ENCODE measurements at regions not wholly inside any gene's neighbourhood (a gene's known extent, or its start where the extent isn't known, plus 50 kb on each side); places are given as distances from the start of the nearest gene placed in this dataset.

DNA sequence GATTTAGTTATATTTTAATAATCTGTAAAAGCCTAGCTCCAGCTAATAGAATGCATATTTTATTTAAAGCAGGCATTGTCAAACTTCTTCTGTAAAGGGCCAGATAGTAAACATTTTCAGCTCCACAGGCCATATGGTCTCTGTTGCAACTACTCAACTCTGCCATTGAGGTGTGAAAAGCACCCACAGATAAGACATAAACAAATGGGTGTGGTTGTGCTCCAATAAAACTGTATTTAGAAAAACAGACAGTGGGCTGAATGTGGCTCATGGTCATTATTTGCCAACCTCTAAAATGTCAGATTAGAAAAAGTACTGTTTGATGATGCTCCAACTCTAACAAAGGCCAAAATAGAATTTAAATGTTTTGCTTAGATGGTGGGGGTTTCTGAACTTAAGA, 519.9 kb downstream of the RNF144A start (continued):
- no peak for TF ChIP-seq ZSCAN30 (tag by site-specific recombination; IDR thresholded peaks at IDR 0.05)
- no peak for TF ChIP-seq ZNF155 (tag by site-specific recombination; IDR thresholded peaks at IDR 0.05)
- TF ChIP-seq, protein P1, sequence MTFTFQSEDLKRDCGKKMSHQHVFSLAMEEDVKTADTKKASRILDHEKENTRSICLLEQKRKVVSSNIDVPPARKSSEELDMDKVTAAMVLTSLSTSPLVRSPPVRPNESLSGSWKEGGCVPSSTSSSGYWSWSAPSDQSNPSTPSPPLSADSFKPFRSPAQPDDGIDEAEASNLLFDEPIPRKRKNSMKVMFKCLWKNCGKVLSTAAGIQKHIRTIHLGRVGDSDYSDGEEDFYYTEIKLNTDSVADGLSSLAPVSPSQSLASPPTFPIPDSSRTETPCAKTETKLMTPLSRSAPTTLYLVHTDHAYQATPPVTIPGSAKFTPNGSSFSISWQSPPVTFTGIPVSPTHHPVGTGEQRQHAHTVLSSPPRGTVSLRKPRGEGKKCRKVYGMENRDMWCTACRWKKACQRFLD (tag by site-specific recombination; IDR thresholded peaks at IDR 0.05), result no peak
- TF ChIP-seq, protein P2, sequence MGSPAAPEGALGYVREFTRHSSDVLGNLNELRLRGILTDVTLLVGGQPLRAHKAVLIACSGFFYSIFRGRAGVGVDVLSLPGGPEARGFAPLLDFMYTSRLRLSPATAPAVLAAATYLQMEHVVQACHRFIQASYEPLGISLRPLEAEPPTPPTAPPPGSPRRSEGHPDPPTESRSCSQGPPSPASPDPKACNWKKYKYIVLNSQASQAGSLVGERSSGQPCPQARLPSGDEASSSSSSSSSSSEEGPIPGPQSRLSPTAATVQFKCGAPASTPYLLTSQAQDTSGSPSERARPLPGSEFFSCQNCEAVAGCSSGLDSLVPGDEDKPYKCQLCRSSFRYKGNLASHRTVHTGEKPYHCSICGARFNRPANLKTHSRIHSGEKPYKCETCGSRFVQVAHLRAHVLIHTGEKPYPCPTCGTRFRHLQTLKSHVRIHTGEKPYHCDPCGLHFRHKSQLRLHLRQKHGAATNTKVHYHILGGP (tag by site-specific recombination; IDR thresholded peaks at IDR 0.05), result no peak
- no peak for TF ChIP-seq ZNF23 (tag by site-specific recombination; IDR thresholded peaks at IDR 0.05; ENCODE audit: borderline replicate concordance)
- TF ChIP-seq SP7 (tag by site-specific recombination; IDR thresholded peaks at IDR 0.05), result no peak
- TF ChIP-seq, protein P3, sequence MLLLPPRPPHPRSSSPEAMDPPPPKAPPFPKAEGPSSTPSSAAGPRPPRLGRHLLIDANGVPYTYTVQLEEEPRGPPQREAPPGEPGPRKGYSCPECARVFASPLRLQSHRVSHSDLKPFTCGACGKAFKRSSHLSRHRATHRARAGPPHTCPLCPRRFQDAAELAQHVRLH (tag by site-specific recombination; IDR thresholded peaks at IDR 0.05), result no peak

DNA sequence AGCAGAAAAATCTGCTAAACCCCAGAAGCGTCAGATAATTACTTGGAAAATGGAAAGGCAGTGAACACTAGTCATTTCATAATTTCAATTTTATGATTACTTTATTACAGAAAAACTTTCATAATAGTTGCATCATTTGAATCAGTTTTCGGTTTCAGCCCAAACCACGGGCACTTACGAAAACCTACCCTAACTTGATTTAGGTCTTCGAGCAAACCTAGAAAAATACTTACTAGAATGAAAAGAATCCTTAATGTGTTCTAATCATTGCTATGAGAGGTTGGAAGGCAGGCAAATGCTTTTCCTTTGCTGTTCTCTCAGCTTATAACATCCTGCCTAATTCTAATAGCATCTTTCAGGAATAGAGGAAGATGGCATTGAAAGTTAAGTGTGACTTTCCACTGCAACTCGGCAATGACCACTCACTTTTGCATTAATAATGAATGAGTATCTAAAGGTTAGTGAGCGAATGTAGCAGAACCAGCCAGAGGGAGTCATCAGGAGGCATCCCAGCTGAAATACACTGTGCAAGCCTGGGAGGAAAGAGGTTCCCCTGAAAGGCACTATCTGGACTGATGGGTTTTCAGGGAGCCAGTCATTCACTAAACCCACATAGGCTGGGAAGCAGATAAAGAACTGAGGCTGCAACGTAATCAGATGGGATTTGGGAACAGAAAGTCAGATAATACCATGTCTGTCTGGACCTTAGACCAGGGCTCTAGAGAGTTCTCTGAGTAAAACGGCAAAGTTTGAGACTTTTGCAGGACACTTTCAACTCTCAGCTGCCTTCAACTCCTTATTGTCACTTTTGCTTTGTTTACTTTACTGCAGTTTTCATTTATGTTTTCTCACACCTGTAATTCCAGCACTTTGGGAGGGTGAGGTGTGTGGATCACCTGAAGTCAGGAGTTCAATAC, 520.8 kb downstream of the RNF144A start:
- no peak overlapping the region for H3K27ac ChIP-seq (ENCODE audit: extremely low read depth, low read depth, low read length)
- no peaks in the 10 kb centered on the region; the same call in 1 of the 2 replicates for H3K9me3 ChIP-seq (ENCODE audit: control insufficient read depth, insufficient read depth, low read depth, low read length)
- CTCF ChIA-PET, result interaction anchor here (1.4 to 1.8 kb wide), 2 partner anchors 11 to 12 kb away, joined by 4 to 7 read pairs; no protein-coding TSS in a partner anchor
- POLR2A ChIA-PET, result no interaction called here
- no peak overlapping the region for H3K4me3 ChIP-seq (ENCODE audit: low read depth, low read length)
- H3K4me1 ChIP-seq (ENCODE audit: control insufficient read depth, insufficient read depth, low read length), result no peaks in the 10 kb centered on the region
- H3K36me3 ChIP-seq (ENCODE audit: control insufficient read depth in 2 of 2, insufficient read depth in 1 of 2, low read length in 2 of 2), result no peaks in the 10 kb centered on the region
- TF ChIP-seq ZXDB (tag by site-specific recombination; IDR thresholded peaks at IDR 0.05), result no peak
- TF ChIP-seq, protein P4, sequence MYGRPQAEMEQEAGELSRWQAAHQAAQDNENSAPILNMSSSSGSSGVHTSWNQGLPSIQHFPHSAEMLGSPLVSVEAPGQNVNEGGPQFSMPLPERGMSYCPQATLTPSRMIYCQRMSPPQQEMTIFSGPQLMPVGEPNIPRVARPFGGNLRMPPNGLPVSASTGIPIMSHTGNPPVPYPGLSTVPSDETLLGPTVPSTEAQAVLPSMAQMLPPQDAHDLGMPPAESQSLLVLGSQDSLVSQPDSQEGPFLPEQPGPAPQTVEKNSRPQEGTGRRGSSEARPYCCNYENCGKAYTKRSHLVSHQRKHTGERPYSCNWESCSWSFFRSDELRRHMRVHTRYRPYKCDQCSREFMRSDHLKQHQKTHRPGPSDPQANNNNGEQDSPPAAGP (tag by site-specific recombination; IDR thresholded peaks at IDR 0.05), result no peak
- no peak for TF ChIP-seq FEZF1 (tag by site-specific recombination; IDR thresholded peaks at IDR 0.05)
- no peak for TF ChIP-seq ZFP37 (tag by site-specific recombination; IDR thresholded peaks at IDR 0.05)
- no peak for TF ChIP-seq ZNF610 (tag by site-specific recombination; IDR thresholded peaks at IDR 0.05; ENCODE audit: borderline replicate concordance)
- TF ChIP-seq, protein P5, sequence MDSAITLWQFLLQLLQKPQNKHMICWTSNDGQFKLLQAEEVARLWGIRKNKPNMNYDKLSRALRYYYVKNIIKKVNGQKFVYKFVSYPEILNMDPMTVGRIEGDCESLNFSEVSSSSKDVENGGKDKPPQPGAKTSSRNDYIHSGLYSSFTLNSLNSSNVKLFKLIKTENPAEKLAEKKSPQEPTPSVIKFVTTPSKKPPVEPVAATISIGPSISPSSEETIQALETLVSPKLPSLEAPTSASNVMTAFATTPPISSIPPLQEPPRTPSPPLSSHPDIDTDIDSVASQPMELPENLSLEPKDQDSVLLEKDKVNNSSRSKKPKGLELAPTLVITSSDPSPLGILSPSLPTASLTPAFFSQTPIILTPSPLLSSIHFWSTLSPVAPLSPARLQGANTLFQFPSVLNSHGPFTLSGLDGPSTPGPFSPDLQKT (IDR thresholded peaks at IDR 0.05; ENCODE audit: borderline replicate concordance, low read depth, low read length), result no peak
- TF ChIP-seq, protein P6, sequence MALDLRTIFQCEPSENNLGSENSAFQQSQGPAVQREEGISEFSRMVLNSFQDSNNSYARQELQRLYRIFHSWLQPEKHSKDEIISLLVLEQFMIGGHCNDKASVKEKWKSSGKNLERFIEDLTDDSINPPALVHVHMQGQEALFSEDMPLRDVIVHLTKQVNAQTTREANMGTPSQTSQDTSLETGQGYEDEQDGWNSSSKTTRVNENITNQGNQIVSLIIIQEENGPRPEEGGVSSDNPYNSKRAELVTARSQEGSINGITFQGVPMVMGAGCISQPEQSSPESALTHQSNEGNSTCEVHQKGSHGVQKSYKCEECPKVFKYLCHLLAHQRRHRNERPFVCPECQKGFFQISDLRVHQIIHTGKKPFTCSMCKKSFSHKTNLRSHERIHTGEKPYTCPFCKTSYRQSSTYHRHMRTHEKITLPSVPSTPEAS (tag by site-specific recombination; IDR thresholded peaks at IDR 0.05), result no peak
- TF ChIP-seq, protein P7, sequence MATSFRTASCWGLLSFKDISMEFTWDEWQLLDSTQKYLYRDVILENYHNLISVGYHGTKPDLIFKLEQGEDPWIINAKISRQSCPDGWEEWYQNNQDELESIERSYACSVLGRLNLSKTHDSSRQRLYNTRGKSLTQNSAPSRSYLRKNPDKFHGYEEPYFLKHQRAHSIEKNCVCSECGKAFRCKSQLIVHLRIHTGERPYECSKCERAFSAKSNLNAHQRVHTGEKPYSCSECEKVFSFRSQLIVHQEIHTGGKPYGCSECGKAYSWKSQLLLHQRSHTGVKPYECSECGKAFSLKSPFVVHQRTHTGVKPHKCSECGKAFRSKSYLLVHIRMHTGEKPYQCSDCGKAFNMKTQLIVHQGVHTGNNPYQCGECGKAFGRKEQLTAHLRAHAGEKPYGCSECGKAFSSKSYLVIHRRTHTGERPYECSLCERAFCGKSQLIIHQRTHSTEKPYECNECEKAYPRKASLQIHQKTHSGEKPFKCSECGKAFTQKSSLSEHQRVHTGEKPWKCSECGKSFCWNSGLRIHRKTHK (tag by site-specific recombination; IDR thresholded peaks at IDR 0.05), result no peak
- no peak for TF ChIP-seq ZNF354C (tag by site-specific recombination; IDR thresholded peaks at IDR 0.05; ENCODE audit: borderline replicate concordance, low read depth)
- no peak for TF ChIP-seq ZNF311 (tag by site-specific recombination; IDR thresholded peaks at IDR 0.05; ENCODE audit: borderline replicate concordance)
- no peak for TF ChIP-seq ZEB2 (tag by site-specific recombination; IDR thresholded peaks at IDR 0.05)
- no peak for TF ChIP-seq ZNF132 (tag by site-specific recombination; IDR thresholded peaks at IDR 0.05; ENCODE audit: borderline replicate concordance)
- no peak for TF ChIP-seq ZNF776 (tag by site-specific recombination; IDR thresholded peaks at IDR 0.05; ENCODE audit: borderline replicate concordance)
- TF ChIP-seq ZNF473 (tag by site-specific recombination; IDR thresholded peaks at IDR 0.05), result no peak
